ENCODE measurements at regions not wholly inside any gene's neighbourhood (a gene's known extent, or its start where the extent isn't known, plus 50 kb on each side); places are given as distances from the start of the nearest gene placed in this dataset.

GRCh38 chr3:22939349-22939748 is 263.8 kb upstream of the UBE2E2 start:
- TF ChIP-seq TCF12 (IDR thresholded peaks at IDR 0.05), result no peak
- TF ChIP-seq RFX5 (IDR thresholded peaks at IDR 0.05; ENCODE audit: low read length), result no peak
- no peak for TF ChIP-seq EZH2phosphoT487 (IDR thresholded peaks at IDR 0.05; ENCODE audit: borderline replicate concordance, low read depth)
- no peak for TF ChIP-seq GABPA (IDR thresholded peaks at IDR 0.05; ENCODE audit: low read depth)
- no peak for TF ChIP-seq MAX (IDR thresholded peaks at IDR 0.05; ENCODE audit: low read depth)
- no peak for TF ChIP-seq FOXJ3 (CRISPR knock-in tag; IDR thresholded peaks at IDR 0.05)
- no peak for TF ChIP-seq ELF1 (IDR thresholded peaks at IDR 0.05)
- TF ChIP-seq NRF1 (IDR thresholded peaks at IDR 0.05; ENCODE audit: low read depth, low read length), result no peak
- TF ChIP-seq MXI1 (IDR thresholded peaks at IDR 0.05; ENCODE audit: low read depth, low read length), result no peak
- TF ChIP-seq SIN3A (IDR thresholded peaks at IDR 0.05; ENCODE audit: borderline replicate concordance, low read depth, low read length), result no peak
- no peaks in the 10 kb centered on the region for H3K79me2 ChIP-seq (ENCODE audit: insufficient read depth)
- H4K20me1 ChIP-seq (ENCODE audit: insufficient read depth), result no peaks in the 10 kb centered on the region
- peak overlapping the region in 1 of 2 experiments; percentile 15; a peak in 1 of 4 replicates for H3K27ac ChIP-seq (ENCODE audit: low read depth in 2 of 2, low read length in 1 of 2)
- H3K4me3 ChIP-seq (ENCODE audit: low read depth in 2 of 2, low read length in 1 of 2), result no peak overlapping the region
- ChIA-PET CTCF (interaction anchor here (1.3 kb wide), 1 partner anchor 51 kb away, joined by 4 read pairs; no protein-coding TSS in a partner anchor), POLR2A (no interaction called here)
- no peak overlapping the region for H2AFZ ChIP-seq (ENCODE audit: low read depth)
- WGBS (ENCODE audit: low lambda C conversion rate), result 46% methylated on average over 2 of the region's 2 CpGs
- H3K9me3 ChIP-seq, result no peaks in the 10 kb centered on the region
- H3F3A ChIP-seq (replicated peaks; ENCODE audit: insufficient read depth), result no peaks in the 10 kb centered on the region
- no peaks in the 10 kb centered on the region for H3K27me3 ChIP-seq (ENCODE audit: insufficient read depth)
- no peak overlapping the region for H3K4me2 ChIP-seq
- H3K9me2 ChIP-seq, result no peaks in the 10 kb centered on the region
- H3K4me1 ChIP-seq (ENCODE audit: control insufficient read depth in 1 of 2, insufficient read depth in 2 of 2, low read depth in 1 of 2, low read length in 1 of 2), result no peaks in the 10 kb centered on the region
- no peak for DNase-seq
- H3K36me3 ChIP-seq (replicated peaks in 1 of 2; ENCODE audit: control insufficient read depth in 1 of 2, insufficient read depth in 2 of 2, low read length in 1 of 2), result no peaks in the 10 kb centered on the region
- no peak overlapping the region for H3K9ac ChIP-seq

GRCh38 chr3:22940285-22940684 is 262.8 kb upstream of the UBE2E2 start:
- CTCF ChIA-PET, result interaction anchor here (1.1 to 1.3 kb wide), 2 partner anchors 27 to 52 kb away, joined by 3 to 4 read pairs; no protein-coding TSS in a partner anchor
- no peaks in the 10 kb centered on the region for H3K36me3 ChIP-seq (replicated peaks in 1 of 2; ENCODE audit: control insufficient read depth in 1 of 2, insufficient read depth in 2 of 2, low read length in 1 of 2)
- H3K79me2 ChIP-seq (ENCODE audit: insufficient read depth), result no peaks in the 10 kb centered on the region
- H3K4me1 ChIP-seq (ENCODE audit: control insufficient read depth in 1 of 2, insufficient read depth in 2 of 2, low read depth in 1 of 2, low read length in 1 of 2), result no peaks in the 10 kb centered on the region
- no peak overlapping the region for H3K4me3 ChIP-seq (ENCODE audit: low read depth in 2 of 2, low read length in 1 of 2)
- 29% methylated on average over 6 of the region's 7 CpGs for WGBS (ENCODE audit: low lambda C conversion rate)
- H3K27ac ChIP-seq (ENCODE audit: low read depth in 2 of 2, low read length in 1 of 2), result no peak overlapping the region
- H4K20me1 ChIP-seq (ENCODE audit: insufficient read depth), result no peaks in the 10 kb centered on the region
- no peak overlapping the region for H3K4me2 ChIP-seq
- no peaks in the 10 kb centered on the region for H3K9me3 ChIP-seq
- H3K27me3 ChIP-seq (ENCODE audit: insufficient read depth), result no peaks in the 10 kb centered on the region
- no peaks in the 10 kb centered on the region for H3K9me2 ChIP-seq
- H3K9ac ChIP-seq, result no peak overlapping the region
- POLR2A ChIA-PET, result no interaction called here
- DNase-seq, result no peak
- H2AFZ ChIP-seq (ENCODE audit: low read depth), result no peak overlapping the region
- H3F3A ChIP-seq (replicated peaks; ENCODE audit: insufficient read depth), result no peaks in the 10 kb centered on the region
- no peak for TF ChIP-seq RFX5 (IDR thresholded peaks at IDR 0.05; ENCODE audit: low read length)
- no peak for TF ChIP-seq CHD2 (IDR thresholded peaks at IDR 0.05; ENCODE audit: low read length, partially characterized antibody)
- TF ChIP-seq MAX (IDR thresholded peaks at IDR 0.05; ENCODE audit: low read depth), result no peak
- TF ChIP-seq RXRA (IDR thresholded peaks at IDR 0.05; ENCODE audit: borderline replicate concordance, low read depth), result no peak
- TF ChIP-seq MEF2A (IDR thresholded peaks at IDR 0.05; ENCODE audit: borderline replicate concordance, low read depth), result no peak
- TF ChIP-seq SIN3A (IDR thresholded peaks at IDR 0.05; ENCODE audit: borderline replicate concordance, low read depth, low read length), result no peak
- TF ChIP-seq POLR2AphosphoS5 (IDR thresholded peaks at IDR 0.05; ENCODE audit: low read depth, low read length), result no peak
- no peak for TF ChIP-seq IRF3 (IDR thresholded peaks at IDR 0.05; ENCODE audit: low read depth, low read length)
- TF ChIP-seq FOXJ3 (CRISPR knock-in tag; IDR thresholded peaks at IDR 0.05), result no peak
- TF ChIP-seq CTCF (IDR thresholded peaks at IDR 0.05), result no peak
- no peak for TF ChIP-seq NRF1 (IDR thresholded peaks at IDR 0.05; ENCODE audit: low read depth, low read length)
- TF ChIP-seq TAF1 (IDR thresholded peaks at IDR 0.05; ENCODE audit: borderline replicate concordance, low read depth, low read length), result no peak
- TF ChIP-seq EZH2phosphoT487 (IDR thresholded peaks at IDR 0.05; ENCODE audit: borderline replicate concordance, low read depth), result no peak

Measured in SK-N-SH (cell line).